NCI-H1436 (cell line): ENCODE measurements at regions not wholly inside any gene's neighbourhood (a gene's known extent, or its start where the extent isn't known, plus 50 kb on each side); places are given as distances from the start of the nearest gene placed in this dataset.

Experiments used
- DNase-seq: peaks from one replicate; lab custom pipeline; 2025; lab: John Stamatoyannopoulos, UW

- no peak for DNase-seq
Measured at GRCh38 chr14:93870377-93870776, 56.8 kb upstream of the FAM181A start.

- no peak for DNase-seq
Measured at GRCh38 chr14:93869427-93869826, 57.7 kb upstream of the FAM181A start.

GRCh38 chr14:93868165-93868564, 59.0 kb upstream of the FAM181A start:
- no peak for DNase-seq

- DNase-seq = no peak
Measured at GRCh38 chr14:93862265-93862664, 64.9 kb upstream of the FAM181A start.

- DNase-seq = no peak
Measured at GRCh38 chr14:93861836-93862235, 65.3 kb upstream of the FAM181A start.

GRCh38 chr14:93859957-93860356, 67.2 kb upstream of the FAM181A start:
- no peak for DNase-seq

GRCh38 chr14:93858896-93859295, 68.2 kb upstream of the FAM181A start:
- DNase-seq = no peak

GRCh38 chr14:93857500-93858283, 69.4 kb upstream of the PRIMA1 start:
- peak; percentile 20 for DNase-seq

- no peak for DNase-seq
Measured at GRCh38 chr14:93857081-93857480, 68.8 kb upstream of the PRIMA1 start.

- DNase-seq = no peak
Measured at GRCh38 chr14:93855737-93856136, 67.5 kb upstream of the PRIMA1 start.

- no peak for DNase-seq
Measured at GRCh38 chr14:93847473-93847872, 59.2 kb upstream of the PRIMA1 start.

GRCh38 chr14:93838238-93838637, 50.0 kb upstream of the PRIMA1 start:
- DNase-seq = no peak
